ENCODE measurements at regions not wholly inside any gene's neighbourhood (a gene's known extent, or its start where the extent isn't known, plus 50 kb on each side); places are given as distances from the start of the nearest gene placed in this dataset.
"Not testable (repeated sequence)": the region's sequence is repeated elsewhere in the genome, so short reads cannot be mapped to it uniquely, and the experiment has no call there.

- Histone ChIP-seq H3K4me3 (no peak overlapping the region), H3K4me1 (replicated peaks in 1 of 2) (no peaks in the 10 kb centered on the region), H3K27ac (no peak overlapping the region)
- in situ Hi-C loops (cut with MboI; ENCODE audit: low pct_unique_long_range_greater_than_20kb in 2 of 9, low sequenced_read_pairs in 9 of 9, unreplicated experiment in 9 of 9): no loop called here
- 0 to 92% (median 64%) methylated on average over 1 to 4 of the region's 4 CpGs for WGBS, 10 experiments
- ATAC-seq (replicated peaks in 6 of 8): no peak
These were observed 157.2 kb upstream of the ISL1 start for GRCh38 chr5:51225789-51226742.

DNA sequence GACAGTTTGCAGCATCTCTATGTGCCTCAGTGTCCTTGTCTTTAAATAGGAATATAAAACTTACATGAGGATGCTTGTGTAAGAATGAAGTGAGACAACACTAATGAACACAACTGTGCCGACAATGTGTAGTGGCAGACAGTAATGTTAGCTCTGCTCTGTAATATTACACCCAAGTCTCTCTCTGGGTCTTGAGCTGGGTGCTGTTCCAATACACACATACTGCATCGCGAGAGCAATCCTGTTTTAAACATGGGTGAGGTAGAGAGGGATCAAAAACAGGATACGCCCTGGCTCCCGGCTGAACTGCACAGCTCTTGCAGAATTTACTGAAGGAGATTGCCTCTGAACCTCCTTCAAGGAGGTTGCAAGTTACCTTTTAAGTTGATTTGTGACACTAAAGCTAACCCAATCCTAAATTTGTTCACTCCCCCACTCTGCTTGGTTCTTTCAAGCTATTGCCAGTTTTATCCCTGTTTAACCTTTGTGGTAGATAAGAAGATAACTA, 155.2 kb upstream of the ISL1 start:
- no peaks in the 10 kb centered on the region for H3K4me1 ChIP-seq (replicated peaks in 1 of 2)
- no peak for ATAC-seq (replicated peaks in 6 of 8)
- WGBS, 10 experiments: 0 to 100% (median 82%) methylated on average over 1 to 5 of the region's 5 CpGs; no CpG with 5 or more reads in 2 of the 10 experiments
- in situ Hi-C loops (cut with MboI; ENCODE audit: low pct_unique_long_range_greater_than_20kb in 2 of 9, low sequenced_read_pairs in 9 of 9, unreplicated experiment in 9 of 9): no loop called here
- H3K27ac ChIP-seq: no peak overlapping the region
- no peak overlapping the region for H3K4me3 ChIP-seq

DNA sequence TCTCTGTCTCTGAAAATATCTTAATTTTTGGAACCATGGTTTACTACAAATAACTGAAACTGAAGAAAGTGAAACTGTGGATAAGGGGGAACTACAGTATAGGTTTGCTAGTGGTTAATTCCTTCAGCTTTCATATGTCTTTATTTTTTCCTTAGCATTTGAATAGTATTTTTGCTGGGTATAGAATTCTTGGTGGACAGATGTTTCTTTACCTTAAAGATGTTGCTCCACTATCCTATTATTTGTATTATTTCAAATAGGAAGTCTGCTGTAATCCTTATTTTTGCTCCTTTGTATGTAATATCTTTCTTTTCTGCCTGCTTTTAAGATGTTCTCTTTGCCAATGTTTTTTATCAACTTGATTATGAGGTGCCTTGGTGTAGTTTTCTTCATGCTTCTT, 152.9 kb upstream of the ISL1 start:
- Histone ChIP-seq H3K27ac (no peak overlapping the region), H3K4me1 (replicated peaks in 1 of 2) (no peaks in the 10 kb centered on the region), H3K4me3 (no peak overlapping the region)
- no peak for ATAC-seq (replicated peaks in 6 of 8)
- in situ Hi-C loops (cut with MboI; ENCODE audit: low pct_unique_long_range_greater_than_20kb in 2 of 9, low sequenced_read_pairs in 9 of 9, unreplicated experiment in 9 of 9): no loop called here

DNA sequence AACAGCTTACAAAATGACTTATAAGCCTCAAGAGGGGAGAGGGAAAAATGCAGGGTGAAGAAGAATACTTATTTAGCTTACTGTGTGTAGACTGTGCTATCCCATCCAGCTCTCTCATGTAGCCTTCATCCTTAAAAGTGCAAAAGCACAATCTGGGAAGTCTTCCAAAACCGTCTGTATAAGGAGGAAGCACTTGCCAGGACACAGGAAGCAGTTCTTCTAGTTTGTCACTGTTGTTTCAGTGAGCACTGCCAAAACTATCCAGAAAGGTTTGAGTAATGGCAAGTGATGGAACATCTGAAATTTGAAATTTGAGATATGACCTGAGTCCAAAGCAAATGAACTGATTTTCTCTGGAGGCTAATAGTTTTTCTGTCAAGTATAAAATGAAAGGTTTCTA, 140.8 kb upstream of the ISL1 start:
- no peak for ATAC-seq (replicated peaks in 6 of 8)
- no peaks in the 10 kb centered on the region for H3K4me1 ChIP-seq (replicated peaks in 1 of 2)
- H3K27ac ChIP-seq: no peak overlapping the region
- 0 to 100% (median 54%) methylated on average over 1 of the region's 1 CpG; no CpG with 5 or more reads in 2 of the 10 experiments for WGBS, 10 experiments
- in situ Hi-C loops (cut with MboI; ENCODE audit: low pct_unique_long_range_greater_than_20kb in 2 of 9, low sequenced_read_pairs in 9 of 9, unreplicated experiment in 9 of 9): no loop called here
- H3K4me3 ChIP-seq: no peak overlapping the region

GRCh38 chr5:51250957-51251356, 132.3 kb upstream of the ISL1 start:
- in situ Hi-C loops (cut with MboI; ENCODE audit: low pct_unique_long_range_greater_than_20kb in 2 of 9, low sequenced_read_pairs in 9 of 9, unreplicated experiment in 9 of 9); ATAC-seq (replicated peaks in 6 of 8); H3K27ac ChIP-seq; H3K4me3 ChIP-seq; H3K4me1 ChIP-seq (replicated peaks in 1 of 2): not testable (repeated sequence)
- WGBS, 10 experiments: 67 to 83% (median 75%) methylated on average over 1 to 2 of the region's 10 CpGs; no CpG with 5 or more reads in 6 of the 10 experiments

DNA sequence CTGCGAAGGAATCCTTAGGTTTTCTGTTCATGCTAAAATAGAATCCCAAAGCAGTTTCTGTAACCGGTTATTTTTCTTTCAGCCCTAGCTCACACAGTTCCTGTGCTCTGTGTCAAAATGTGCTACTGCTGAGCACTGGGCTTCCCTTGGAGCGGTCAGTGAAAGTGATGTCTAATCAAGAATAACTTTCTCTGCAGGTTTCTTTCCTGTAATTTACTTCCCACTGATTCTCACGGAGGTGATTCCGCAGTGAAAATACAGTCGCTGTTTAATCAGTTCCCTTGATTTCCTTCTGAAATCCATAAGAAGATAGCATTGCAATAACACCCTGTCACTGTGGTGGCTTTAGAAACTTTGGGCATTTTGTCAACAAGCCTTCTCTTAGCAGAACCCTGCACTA, 112.0 kb upstream of the ISL1 start:
- no peaks in the 10 kb centered on the region for H3K4me1 ChIP-seq (replicated peaks in 1 of 2)
- H3K27ac ChIP-seq: no peak overlapping the region
- no peak for ATAC-seq (replicated peaks in 6 of 8)
- in situ Hi-C loops (cut with MboI; ENCODE audit: low pct_unique_long_range_greater_than_20kb in 2 of 9, low sequenced_read_pairs in 9 of 9, unreplicated experiment in 9 of 9): no loop called here
- 19 to 100% (median 52%) methylated on average over 1 to 6 of the region's 6 CpGs; no CpG with 5 or more reads in 1 of the 10 experiments for WGBS, 10 experiments
- H3K4me3 ChIP-seq: no peak overlapping the region

DNA sequence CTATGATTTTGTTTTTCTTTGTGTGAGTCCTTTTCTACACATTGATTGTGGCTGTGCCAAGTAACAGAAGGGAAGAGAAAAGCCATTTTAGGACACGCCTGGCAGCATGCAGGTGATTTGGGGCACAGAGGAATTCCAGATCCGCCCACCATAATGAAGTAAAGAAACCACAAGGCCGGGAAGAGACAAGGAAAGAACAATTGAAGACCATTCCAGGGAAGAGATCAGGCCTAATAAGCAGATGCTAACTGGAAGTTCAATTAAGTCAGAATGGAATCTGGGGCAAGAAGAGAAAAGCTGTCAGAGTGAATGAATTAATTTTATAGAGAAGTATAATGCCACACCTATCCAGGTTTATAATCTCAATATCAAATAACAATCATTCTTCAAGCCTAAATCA, 110.2 kb upstream of the ISL1 start:
- no peak overlapping the region for H3K27ac ChIP-seq
- 0 to 81% (median 67%) methylated on average over 2 to 3 of the region's 3 CpGs for WGBS, 10 experiments
- no peak for ATAC-seq (replicated peaks in 6 of 8)
- in situ Hi-C loops (cut with MboI; ENCODE audit: low pct_unique_long_range_greater_than_20kb in 2 of 9, low sequenced_read_pairs in 9 of 9, unreplicated experiment in 9 of 9): no loop called here
- no peak overlapping the region for H3K4me3 ChIP-seq
- H3K4me1 ChIP-seq (replicated peaks in 1 of 2): no peaks in the 10 kb centered on the region

- Histone ChIP-seq H3K27ac (no peak overlapping the region), H3K4me3 (no peak overlapping the region), H3K4me1 (replicated peaks in 1 of 2) (peaks cover under 1 to 6% of the 10 kb centered on the region in 2 donors)
- ATAC-seq (replicated peaks in 6 of 8): no peak
- 0 to 100% (median 73%) methylated on average over 1 of the region's 1 CpG; no CpG with 5 or more reads in 4 of the 10 experiments for WGBS, 10 experiments
- in situ Hi-C loops (cut with MboI; ENCODE audit: low pct_unique_long_range_greater_than_20kb in 2 of 9, low sequenced_read_pairs in 9 of 9, unreplicated experiment in 9 of 9): no loop called here
These were observed 109.4 kb upstream of the ISL1 start for GRCh38 chr5:51273871-51274270.

DNA sequence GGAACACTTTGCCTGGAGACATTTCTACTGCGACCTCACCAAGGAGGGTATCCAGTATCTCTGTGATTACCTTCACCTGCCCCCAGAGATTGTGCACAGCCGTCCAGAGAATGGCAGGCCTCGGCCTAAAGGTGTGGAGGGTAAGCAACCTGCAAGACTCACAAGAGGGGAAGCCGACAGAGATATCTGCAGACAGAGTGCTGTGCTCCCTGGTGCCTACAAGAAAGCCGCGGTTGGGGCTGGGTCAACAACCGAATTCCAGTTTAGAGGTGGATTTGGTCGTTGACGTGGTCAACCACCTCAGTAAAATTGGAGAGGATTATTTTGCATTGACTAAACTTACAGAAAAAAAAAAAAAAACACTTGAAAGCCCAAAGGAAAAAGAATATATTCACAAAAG, 107.8 kb upstream of the ISL1 start:
- Histone ChIP-seq H3K4me1 (replicated peaks in 1 of 2) (peaks cover 6 to 13% of the 10 kb centered on the region in 2 donors), H3K27ac (no peak overlapping the region), H3K4me3 (no peak overlapping the region)
- WGBS, 10 experiments: 0 to 100% (median 92%) methylated on average over 1 to 7 of the region's 9 CpGs
- in situ Hi-C loops (cut with MboI; ENCODE audit: low pct_unique_long_range_greater_than_20kb in 2 of 9, low sequenced_read_pairs in 9 of 9, unreplicated experiment in 9 of 9): no loop called here
- no peak for ATAC-seq (replicated peaks in 6 of 8)

GRCh38 chr5:51276250-51276649, 107.0 kb upstream of the ISL1 start:
- Histone ChIP-seq H3K4me1 (replicated peaks in 1 of 2) (peaks cover 6 to 16% of the 10 kb centered on the region in 2 donors), H3K27ac (no peak overlapping the region), H3K4me3 (no peak overlapping the region)
- 0 to 100% (median 87%) methylated on average over 1 to 2 of the region's 2 CpGs; no CpG with 5 or more reads in 2 of the 10 experiments for WGBS, 10 experiments
- in situ Hi-C loops (cut with MboI; ENCODE audit: low pct_unique_long_range_greater_than_20kb in 2 of 9, low sequenced_read_pairs in 9 of 9, unreplicated experiment in 9 of 9): no loop called here
- ATAC-seq (replicated peaks in 6 of 8): no peak

DNA sequence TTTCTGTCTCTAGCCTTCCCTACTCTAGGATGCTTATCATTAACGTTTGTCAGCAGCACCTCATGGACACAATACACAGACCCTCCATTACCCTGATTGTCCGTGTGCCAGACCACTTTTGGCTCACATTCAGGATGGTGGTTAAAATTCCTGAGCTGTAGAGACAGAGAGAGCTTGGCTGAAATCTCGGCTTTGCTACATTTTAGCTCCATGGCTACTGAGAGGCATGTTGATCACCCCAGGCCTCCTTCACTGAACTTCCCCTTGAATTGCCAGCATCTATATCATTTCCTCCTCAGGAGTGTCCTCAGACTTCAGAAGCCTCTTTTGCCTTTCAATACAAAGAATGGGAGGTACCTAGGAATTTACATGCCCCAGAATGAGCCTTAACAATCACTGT, 104.7 kb upstream of the ISL1 start:
- peaks cover 6 to 16% of the 10 kb centered on the region in 2 donors for H3K4me1 ChIP-seq (replicated peaks in 1 of 2)
- H3K4me3 ChIP-seq: no peak overlapping the region
- in situ Hi-C loops (cut with MboI; ENCODE audit: low pct_unique_long_range_greater_than_20kb in 2 of 9, low sequenced_read_pairs in 9 of 9, unreplicated experiment in 9 of 9): no loop called here
- WGBS, 10 experiments: 0 to 20% (median 6%) methylated on average over 1 to 3 of the region's 3 CpGs; no CpG with 5 or more reads in 1 of the 10 experiments
- no peak overlapping the region for H3K27ac ChIP-seq
- ATAC-seq (replicated peaks in 6 of 8): peak in 3 of 8 experiments; percentile 70 to 97 (median 82)

DNA sequence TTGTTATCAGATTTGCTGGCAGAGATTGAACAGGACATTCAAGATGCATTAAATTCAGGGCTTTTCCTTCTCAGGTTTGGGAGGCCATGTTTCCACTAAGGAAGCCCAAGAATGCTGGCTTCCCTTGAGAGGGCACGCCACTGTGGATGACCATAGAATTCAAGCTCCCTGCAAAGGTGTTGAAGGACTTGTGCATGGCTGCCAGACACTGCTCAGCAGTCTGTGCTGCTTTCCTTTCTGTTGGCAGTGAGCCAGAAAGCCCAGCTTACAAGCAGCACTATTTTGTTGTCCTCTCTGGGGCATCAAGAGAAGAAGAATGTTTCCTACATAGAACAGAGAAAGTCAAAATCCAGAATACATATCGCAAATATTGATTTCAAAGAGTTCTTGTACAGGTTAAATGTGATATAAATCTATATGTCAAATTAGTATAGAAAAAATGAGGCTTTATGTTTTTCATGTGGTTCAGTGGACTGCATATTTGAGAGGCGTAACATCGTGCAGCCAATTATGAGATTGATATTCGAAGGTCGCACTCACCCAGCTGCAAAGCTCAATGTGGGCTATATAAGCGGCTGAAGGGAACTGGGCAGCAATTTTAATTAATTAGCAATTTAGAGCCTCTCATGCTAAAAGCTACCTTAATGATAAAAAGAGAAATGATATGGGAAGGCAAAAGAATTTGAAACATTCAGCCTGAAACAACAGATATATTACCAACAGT, 103.1 kb upstream of the ISL1 start:
- peak overlapping the region in 1 of 2 donors; percentile 38 for H3K27ac ChIP-seq
- 9 to 94% (median 78%) methylated on average over 3 to 7 of the region's 7 CpGs; no CpG with 5 or more reads in 1 of the 10 experiments for WGBS, 10 experiments
- peak in 5 of 8 experiments; percentile 18 to 85 (median 49) for ATAC-seq (replicated peaks in 6 of 8)
- peaks cover 6 to 16% of the 10 kb centered on the region in 2 donors for H3K4me1 ChIP-seq (replicated peaks in 1 of 2)
- in situ Hi-C loops (cut with MboI; ENCODE audit: low pct_unique_long_range_greater_than_20kb in 2 of 9, low sequenced_read_pairs in 9 of 9, unreplicated experiment in 9 of 9): no loop called here
- no peak overlapping the region for H3K4me3 ChIP-seq

DNA sequence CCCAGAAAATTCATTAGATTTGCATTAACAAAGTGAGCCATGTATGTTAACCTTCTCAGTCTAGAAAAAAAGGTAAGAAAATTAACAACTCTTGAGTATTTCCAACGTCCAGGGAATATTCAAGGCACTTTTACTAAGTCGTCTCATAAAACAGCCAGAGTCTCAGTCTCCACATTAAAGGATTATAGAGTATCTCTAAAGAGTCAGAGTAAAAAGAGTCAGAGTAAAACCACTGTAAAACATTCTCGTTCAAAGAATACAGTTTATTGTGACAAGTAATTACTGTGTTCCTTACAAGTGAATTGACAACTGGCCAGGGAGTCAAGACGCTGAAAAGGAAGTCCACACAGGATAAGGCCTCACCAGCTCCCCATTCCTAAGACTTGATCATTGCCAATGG, 97.2 kb upstream of the ISL1 start:
- no peak overlapping the region for H3K4me3 ChIP-seq
- ATAC-seq (replicated peaks in 6 of 8): no peak
- WGBS, 10 experiments: 5 to 71% (median 40%) methylated on average over 1 to 4 of the region's 4 CpGs; no CpG with 5 or more reads in 1 of the 10 experiments

More for the DNA sequence above, 97.2 kb upstream of the ISL1 start:
- Histone ChIP-seq H3K27ac (no peak overlapping the region), H3K4me1 (replicated peaks in 1 of 2) (peaks cover 0 to 6% of the 10 kb centered on the region in 2 donors)
- in situ Hi-C loops (cut with MboI; ENCODE audit: low pct_unique_long_range_greater_than_20kb in 2 of 9, low sequenced_read_pairs in 9 of 9, unreplicated experiment in 9 of 9): no loop called here

Measured in motor neuron (in vitro differentiated cells).